T-cell (primary cell): ENCODE measurements at regions not wholly inside any gene's neighbourhood (a gene's known extent, or its start where the extent isn't known, plus 50 kb on each side); places are given as distances from the start of the nearest gene placed in this dataset.

Experiments used
- ATAC-seq, 4 experiments: fragments of 200-7000 bp in 3 of 4; fragments of 150-1000 bp in 1 of 4; cut with Tn5 transposase; replicated peaks in 1 of 4; 1 replicate in 3 of 4; 2 replicates in 1 of 4; pipeline ENCODE4 v1.10.0; 2021; ENCODE audit warnings: moderate library complexity in 3 of 4, mild to moderate bottlenecking in 2 of 4, moderate number of reproducible peaks in 1 of 4
- CTCF ChIA-PET, 2 donors: fragments of 300-600 bp; sonication (Branson Sonifier 250); formaldehyde crosslinking; loops; one replicate each; lab custom pipeline; 2022; ENCODE audit warnings: antibody characterized with exemption in 2 of 2; lab: Charles Lee
- POLR2A ChIA-PET, 2 donors: fragments of 300-600 bp; sonication (Branson Sonifier 250); formaldehyde crosslinking; loops; one replicate each; lab custom pipeline; 2022; ENCODE audit warnings: antibody characterized with exemption in 2 of 2; lab: Charles Lee
- DNase-seq, 35 experiments: peaks; one replicate each; pipeline versions ENCODE4 v3.0.0 to v3.0.0-alpha.2; 2013 to 2023
- H3K27ac ChIP-seq: one replicate; pipeline ENCODE4 v1.5.1; 2013; ENCODE audit warnings: low read length
- H3K27me3 ChIP-seq, 2 experiments: replicated peaks in 1 of 2; 1 replicate in 1 of 2; 2 replicates in 1 of 2; pipeline versions ENCODE4 v1.6.1 to v1.7.0; 2013; ENCODE audit warnings: low read length in 1 of 2, mixed read lengths in 1 of 2; ENCODE audit not compliant: control insufficient read depth in 2 of 2, insufficient read depth in 2 of 2; ENCODE audit errors: extremely low read depth in 1 of 2
- H3K36me3 ChIP-seq, 2 donors: 1 replicate in 1 of 2; 2 replicates in 1 of 2; pipeline versions ENCODE4 v1.6.1 to v1.7.0; 2013; ENCODE audit warnings: low read length in 1 of 2; ENCODE audit not compliant: control insufficient read depth in 2 of 2, insufficient read depth in 1 of 2; ENCODE audit errors: extremely low read depth in 1 of 2
- H3K4me1 ChIP-seq, 2 experiments: 1 replicate in 1 of 2; 2 replicates in 1 of 2; pipeline versions ENCODE4 v1.6.1 to v1.7.0; 2013; ENCODE audit warnings: low read length in 2 of 2, mixed read lengths in 1 of 2; ENCODE audit not compliant: insufficient read depth in 2 of 2, control insufficient read depth in 1 of 2; ENCODE audit errors: extremely low read depth in 1 of 2
- H3K4me3 ChIP-seq, 2 donors: 1 replicate in 1 of 2; 2 replicates in 1 of 2; pipeline versions ENCODE4 v1.5.1 to v1.7.0; 2013; ENCODE audit warnings: mild to moderate bottlenecking in 2 of 2, low read length in 1 of 2, moderate library complexity in 1 of 2; ENCODE audit not compliant: control insufficient read depth in 1 of 2; ENCODE audit errors: extremely low read depth in 1 of 2
- H3K9me3 ChIP-seq: 2 replicates; pipeline ENCODE4 v1.7.0; 2013
- H3K27ac Mint-ChIP-seq, 2 donors: one replicate each; pipeline ENCODE4 v1.8.0; 2020 to 2021; ENCODE audit warnings: mild to moderate bottlenecking in 2 of 2, mixed read lengths in 2 of 2
- H3K27me3 Mint-ChIP-seq, 2 donors: one replicate each; pipeline ENCODE4 v1.8.0; 2021 to 2022; ENCODE audit warnings: mixed read lengths in 2 of 2
- H3K36me3 Mint-ChIP-seq: one replicate; pipeline ENCODE4 v1.8.0; 2021; ENCODE audit warnings: mixed read lengths
- H3K4me1 Mint-ChIP-seq, 3 donors: one replicate each; pipeline ENCODE4 v1.8.0; 2020 to 2022; ENCODE audit warnings: mixed read lengths in 3 of 3, mild to moderate bottlenecking in 1 of 3
- H3K4me3 Mint-ChIP-seq, 3 donors: one replicate each; pipeline ENCODE4 v1.8.0; 2020 to 2022; ENCODE audit warnings: mild to moderate bottlenecking in 3 of 3, mixed read lengths in 3 of 3, moderate library complexity in 3 of 3
- H3K9me3 Mint-ChIP-seq, 3 donors: one replicate each; pipeline ENCODE4 v1.8.0; 2020 to 2022; ENCODE audit warnings: mixed read lengths in 3 of 3
- WGBS: methylation state at CpG from one replicate; pipeline ENCODE4 v1.1.5; 2013; ENCODE audit warnings: missing lambda C conversion rate; ENCODE audit not compliant: insufficient coverage; 5-methylcytosine and 5-hydroxymethylcytosine counted together

GRCh38 chrX:110504947-110505346, 146.3 kb downstream of the RTL9 start:
- Mint-ChIP-seq H3K4me1 (no peaks in the 10 kb centered on the region), H3K27me3 (peaks cover 0 to 20% of the 10 kb centered on the region in 2 donors), H3K9me3 (no peaks in the 10 kb centered on the region), H3K27ac (no peak overlapping the region), H3K36me3 (no peaks in the 10 kb centered on the region), H3K4me3 (no peak overlapping the region)
- ATAC-seq = no peak
- no peaks in the 10 kb centered on the region for H3K4me1 ChIP-seq
- H3K4me3 ChIP-seq = no peak overlapping the region
- 94% methylated on average over 2 of the region's 6 CpGs for WGBS
- DNase-seq = no peak
- no peaks in the 10 kb centered on the region for H3K36me3 ChIP-seq
- no peaks in the 10 kb centered on the region for H3K9me3 ChIP-seq
- no peaks in the 10 kb centered on the region for H3K27me3 ChIP-seq
- POLR2A ChIA-PET = no interaction called here
- no peak overlapping the region for H3K27ac ChIP-seq
- CTCF ChIA-PET = no interaction called here

DNA sequence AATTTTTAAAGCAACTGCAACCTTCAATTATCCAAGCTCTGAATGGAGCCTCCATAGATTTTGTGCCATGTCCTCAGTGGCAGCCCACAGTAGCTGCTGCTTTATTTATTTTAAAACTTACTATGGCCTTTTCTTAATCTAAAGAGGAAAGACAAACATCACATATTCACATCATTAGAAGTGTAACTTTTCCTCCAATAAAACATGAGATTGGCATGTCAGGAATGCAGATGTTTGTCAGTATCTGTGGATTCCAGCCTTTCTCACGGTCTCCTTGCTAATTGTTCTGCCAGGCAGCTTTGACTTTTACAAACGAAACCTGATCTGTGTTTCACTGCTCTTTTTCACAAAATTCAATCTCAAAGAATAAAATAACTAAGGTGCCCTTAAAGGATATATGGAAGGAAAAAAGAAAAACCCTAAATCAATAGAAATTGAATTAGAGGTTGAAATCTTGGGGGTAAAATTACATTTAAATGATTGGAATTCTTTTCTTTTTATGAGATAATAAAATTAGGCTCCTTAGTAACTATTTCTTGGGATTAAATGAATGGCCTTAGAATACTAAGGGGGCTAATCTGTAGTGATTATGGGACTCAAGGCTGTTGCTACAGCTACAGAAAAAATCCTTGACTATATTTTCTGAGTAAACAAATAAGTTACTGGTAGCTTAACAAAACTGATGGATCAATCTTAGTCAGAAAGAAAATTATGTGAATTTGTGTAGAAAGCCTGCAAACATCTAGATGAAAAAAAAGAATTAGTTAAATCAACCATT, 151.3 kb downstream of the RTL9 start:
- WGBS = no CpG with 5 or more reads among the region's 2 CpGs
- Histone ChIP-seq H3K27ac (no peak overlapping the region), H3K36me3 (no peaks in the 10 kb centered on the region), H3K4me3 (no peak overlapping the region), H3K27me3 (no peaks in the 10 kb centered on the region), H3K4me1 (no peaks in the 10 kb centered on the region), H3K9me3 (no peaks in the 10 kb centered on the region)
- Mint-ChIP-seq H3K4me3 (no peak overlapping the region), H3K27ac (no peak overlapping the region), H3K4me1 (no peaks in the 10 kb centered on the region), H3K36me3 (no peaks in the 10 kb centered on the region), H3K9me3 (peaks cover 0 to 5% (median 0%) of the 10 kb centered on the region in 3 donors), H3K27me3 (peaks cover 0 to 27% of the 10 kb centered on the region in 2 donors)
- ATAC-seq (no peak), DNase-seq (no peak)
- CTCF ChIA-PET = no interaction called here
- POLR2A ChIA-PET = no interaction called here

GRCh38 chrX:110511238-110511637, 152.6 kb downstream of the RTL9 start:
- ChIA-PET CTCF (no interaction called here), POLR2A (no interaction called here)
- no peak for ATAC-seq
- H3K4me3 ChIP-seq = no peak overlapping the region
- H3K27me3 Mint-ChIP-seq = peaks cover 0 to 27% of the 10 kb centered on the region in 2 donors
- no peak for DNase-seq
- H3K27ac ChIP-seq = no peak overlapping the region
- no peaks in the 10 kb centered on the region for H3K27me3 ChIP-seq
- H3K4me3 Mint-ChIP-seq = no peak overlapping the region
- H3K4me1 Mint-ChIP-seq = no peaks in the 10 kb centered on the region
- no peak overlapping the region for H3K27ac Mint-ChIP-seq
- no peaks in the 10 kb centered on the region for H3K36me3 ChIP-seq
- WGBS = no CpG with 5 or more reads among the region's 2 CpGs
- no peaks in the 10 kb centered on the region for H3K4me1 ChIP-seq
- H3K9me3 Mint-ChIP-seq = peaks cover 0 to 5% (median 0%) of the 10 kb centered on the region in 3 donors
- no peaks in the 10 kb centered on the region for H3K9me3 ChIP-seq
- no peaks in the 10 kb centered on the region for H3K36me3 Mint-ChIP-seq

DNA sequence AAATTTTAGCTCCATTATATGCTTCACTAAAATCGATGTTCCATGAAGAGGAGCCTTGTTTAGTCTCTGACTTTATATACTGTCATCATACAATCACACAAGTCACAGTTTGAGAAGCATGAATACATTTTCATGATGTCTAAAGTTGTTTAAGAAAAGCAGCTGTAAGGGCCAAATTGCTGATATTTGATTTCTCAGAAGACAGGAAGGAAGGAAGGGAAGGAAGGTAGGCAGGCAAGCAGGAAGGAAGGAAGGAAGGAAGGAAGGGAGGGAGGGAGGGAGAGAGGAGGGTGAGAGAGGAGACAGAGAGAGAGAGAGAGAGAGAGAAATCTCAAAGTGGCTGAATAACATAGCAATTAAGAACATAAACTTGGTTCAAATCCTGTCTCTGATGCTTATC, 153.7 kb downstream of the RTL9 start:
- no peaks in the 10 kb centered on the region for H3K27me3 ChIP-seq
- POLR2A ChIA-PET = no interaction called here
- CTCF ChIA-PET = interaction anchor here in 1 of 2 donors (0.5 kb wide), 1 partner anchor 15 kb away, joined by 3 read pairs; no protein-coding TSS in a partner anchor
- Mint-ChIP-seq H3K4me3 (no peak overlapping the region), H3K27me3 (peaks cover 0 to 27% of the 10 kb centered on the region in 2 donors), H3K27ac (no peak overlapping the region), H3K36me3 (no peaks in the 10 kb centered on the region), H3K9me3 (peaks cover 0 to 5% (median 0%) of the 10 kb centered on the region in 3 donors), H3K4me1 (no peaks in the 10 kb centered on the region)
- H3K4me3 ChIP-seq = no peak overlapping the region
- WGBS = no CpG with 5 or more reads among the region's 1 CpG
- H3K36me3 ChIP-seq = no peaks in the 10 kb centered on the region
- no peak overlapping the region for H3K27ac ChIP-seq
- no peaks in the 10 kb centered on the region for H3K9me3 ChIP-seq
- DNase-seq = no peak
- no peaks in the 10 kb centered on the region for H3K4me1 ChIP-seq
- ATAC-seq = no peak

DNA sequence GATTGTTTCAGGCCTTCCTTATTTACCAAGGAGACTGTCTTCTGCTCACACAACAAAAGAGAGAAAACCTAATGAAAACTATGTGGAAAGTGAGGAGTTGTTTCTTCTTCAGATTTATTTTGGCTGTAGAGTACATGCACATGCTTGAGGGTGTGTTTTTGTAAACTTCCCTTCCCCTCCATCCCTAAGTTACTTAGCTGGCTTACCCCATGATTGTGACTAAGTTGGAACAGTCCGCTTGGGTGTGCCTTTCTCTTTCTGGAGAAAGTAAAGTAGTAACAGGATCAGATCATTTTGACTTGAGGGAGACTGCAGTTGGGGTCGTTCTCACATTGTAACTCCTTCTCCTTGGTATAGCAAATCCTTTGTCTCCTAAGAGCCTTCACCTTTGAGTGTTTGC, 155.9 kb downstream of the RTL9 start:
- POLR2A ChIA-PET = no interaction called here

GRCh38 chrX:110519501-110519900, 160.9 kb downstream of the RTL9 start:
- Histone ChIP-seq H3K27ac (no peak overlapping the region), H3K4me3 (no peak overlapping the region), H3K9me3 (no peaks in the 10 kb centered on the region), H3K27me3 (no peaks in the 10 kb centered on the region), H3K4me1 (no peaks in the 10 kb centered on the region), H3K36me3 (no peaks in the 10 kb centered on the region)
- DNase-seq = no peak
- POLR2A ChIA-PET = no interaction called here
- Mint-ChIP-seq H3K4me3 (no peak overlapping the region), H3K36me3 (no peaks in the 10 kb centered on the region), H3K27ac (no peak overlapping the region), H3K4me1 (no peaks in the 10 kb centered on the region), H3K9me3 (no peaks in the 10 kb centered on the region), H3K27me3 (peaks cover 0 to 39% of the 10 kb centered on the region in 2 donors)
- WGBS = no CpG with 5 or more reads among the region's 3 CpGs
- ATAC-seq = no peak
- CTCF ChIA-PET = no interaction called here

More for the DNA sequence above, 155.9 kb downstream of the RTL9 start:
- H3K27me3 Mint-ChIP-seq = peaks cover 0 to 35% of the 10 kb centered on the region in 2 donors
- no peak overlapping the region for H3K27ac ChIP-seq
- CTCF ChIA-PET = no interaction called here
- DNase-seq (no peak), ATAC-seq (no peak)
- no CpG with 5 or more reads among the region's 2 CpGs for WGBS
- H3K4me3 Mint-ChIP-seq = no peak overlapping the region
- H3K27ac Mint-ChIP-seq = no peak overlapping the region
- H3K27me3 ChIP-seq = no peaks in the 10 kb centered on the region
- H3K9me3 ChIP-seq = no peaks in the 10 kb centered on the region
- no peak overlapping the region for H3K4me3 ChIP-seq
- no peaks in the 10 kb centered on the region for H3K4me1 ChIP-seq
- peaks cover 0 to 5% (median 0%) of the 10 kb centered on the region in 3 donors for H3K9me3 Mint-ChIP-seq
- no peaks in the 10 kb centered on the region for H3K4me1 Mint-ChIP-seq
- H3K36me3 ChIP-seq = no peaks in the 10 kb centered on the region
- no peaks in the 10 kb centered on the region for H3K36me3 Mint-ChIP-seq
